ENCODE measurements at regions not wholly inside any gene's neighbourhood (a gene's known extent, or its start where the extent isn't known, plus 50 kb on each side); places are given as distances from the start of the nearest gene placed in this dataset.
"Not testable (repeated sequence)": the region's sequence is repeated elsewhere in the genome, so short reads cannot be mapped to it uniquely, and the experiment has no call there.

DNA sequence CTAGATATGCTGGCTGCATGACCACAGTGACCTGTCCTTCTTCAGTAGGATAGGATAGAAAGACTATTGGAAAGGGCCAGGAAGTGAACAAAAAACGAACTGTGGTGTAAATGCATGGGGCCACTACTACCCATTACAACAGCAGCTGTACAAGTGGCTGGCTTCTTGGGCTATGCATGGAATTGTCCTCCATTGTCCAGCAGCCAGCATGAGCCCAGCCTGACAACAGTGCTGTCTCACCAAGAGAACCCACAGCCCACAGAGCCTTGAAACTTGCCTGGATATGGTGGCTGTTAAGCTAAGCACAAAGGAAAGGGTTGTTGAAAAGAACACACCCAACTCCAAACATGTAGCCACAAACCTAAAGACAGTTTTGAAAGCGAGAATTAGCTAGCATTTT, 330.2 kb upstream of the F9 start:
- DNase-seq (ENCODE audit: low read depth), result no peak

DNA sequence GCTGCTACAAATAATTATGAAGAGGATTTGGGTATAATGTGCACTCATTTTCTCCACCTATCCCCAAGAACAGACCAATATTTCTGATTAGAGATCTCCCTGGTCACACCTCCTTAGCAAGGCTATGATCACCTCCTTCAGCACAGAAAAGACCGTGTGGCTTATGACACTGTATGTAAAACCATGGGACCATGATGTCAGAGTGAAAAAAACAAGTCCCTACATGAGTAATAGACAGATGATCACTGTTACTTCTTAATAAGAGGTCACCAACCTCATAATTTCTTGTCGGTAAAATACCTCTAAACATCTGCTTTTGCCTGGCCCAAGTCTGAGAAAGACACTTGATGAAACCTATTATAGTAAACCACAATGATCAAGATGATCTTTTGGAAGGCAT, 330.6 kb upstream of the F9 start:
- DNase-seq (ENCODE audit: low read depth), result no peak

DNA sequence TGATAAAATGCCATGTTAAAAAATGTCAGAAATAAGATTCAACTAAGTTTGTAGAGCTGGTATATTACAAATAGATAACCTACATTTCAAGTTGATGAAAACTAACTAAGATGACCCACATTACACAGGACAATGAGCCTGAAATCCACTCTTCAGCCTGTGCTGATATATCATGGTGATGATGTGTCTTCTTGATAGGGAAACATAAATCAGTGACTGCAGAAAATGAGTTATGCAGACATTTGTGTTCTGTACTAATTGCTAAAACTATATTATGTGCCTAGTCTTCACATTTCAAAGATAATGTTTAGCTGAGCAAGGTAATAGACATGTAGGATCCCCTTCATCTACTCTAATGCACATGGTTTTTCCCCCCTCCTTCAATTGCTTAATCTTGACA, 331.6 kb upstream of the F9 start:
- DNase-seq (ENCODE audit: low read depth), result no peak

DNA sequence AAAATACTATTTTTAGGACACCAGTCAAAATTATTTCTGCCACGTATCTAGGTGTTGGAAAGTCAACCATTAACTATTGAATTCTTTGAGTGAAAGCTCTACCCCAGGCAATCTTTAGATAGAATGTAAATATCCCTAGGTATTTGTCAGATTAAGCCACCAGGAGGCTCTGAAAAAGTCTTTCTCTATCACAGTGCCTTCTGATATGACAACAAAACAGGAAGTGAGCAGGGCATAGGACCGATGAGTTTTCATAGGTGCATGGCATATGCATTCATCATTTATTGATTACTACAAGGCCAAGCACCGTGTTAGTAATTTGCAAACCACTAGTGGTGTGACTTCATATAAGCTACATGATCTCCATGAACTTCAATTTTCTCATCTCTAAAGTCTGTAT, 333.6 kb upstream of the F9 start:
- no peak for DNase-seq (ENCODE audit: low read depth)

DNA sequence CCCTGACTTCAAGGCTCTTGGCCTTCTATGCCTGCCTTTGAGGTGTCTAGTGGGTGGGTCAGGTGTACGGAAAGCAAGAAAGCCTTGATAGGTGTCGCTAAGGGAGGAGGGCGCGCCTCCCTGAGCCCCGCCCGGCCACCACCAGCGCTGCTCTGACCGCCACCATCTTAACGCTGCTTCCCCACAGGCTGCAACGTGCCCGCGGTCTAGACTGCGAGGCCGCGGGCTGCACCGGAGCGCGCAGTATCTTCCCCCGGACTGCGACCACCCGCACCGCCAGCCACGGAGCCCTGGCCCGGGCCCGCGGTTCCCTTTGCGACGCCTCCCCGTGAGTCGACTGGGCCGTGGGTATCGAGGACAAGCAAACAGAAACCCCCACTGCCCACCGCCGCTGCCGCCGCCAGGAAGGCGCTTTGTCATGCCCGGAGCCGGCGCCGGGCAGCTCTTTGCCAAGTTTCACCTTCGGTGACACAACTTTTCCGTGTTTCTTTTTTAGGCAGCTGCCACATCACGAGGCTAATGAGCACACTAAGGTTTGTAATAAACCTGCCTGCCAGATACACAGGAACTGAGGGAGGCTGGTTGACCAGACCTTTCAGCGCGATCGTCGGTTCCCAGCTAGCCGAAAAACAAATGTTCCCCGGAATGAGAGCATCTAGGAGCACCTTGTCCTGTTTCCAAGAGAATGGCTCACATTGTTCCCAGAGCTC, 335.8 kb upstream of the F9 start:
- no peak for DNase-seq (ENCODE audit: low read depth)

DNA sequence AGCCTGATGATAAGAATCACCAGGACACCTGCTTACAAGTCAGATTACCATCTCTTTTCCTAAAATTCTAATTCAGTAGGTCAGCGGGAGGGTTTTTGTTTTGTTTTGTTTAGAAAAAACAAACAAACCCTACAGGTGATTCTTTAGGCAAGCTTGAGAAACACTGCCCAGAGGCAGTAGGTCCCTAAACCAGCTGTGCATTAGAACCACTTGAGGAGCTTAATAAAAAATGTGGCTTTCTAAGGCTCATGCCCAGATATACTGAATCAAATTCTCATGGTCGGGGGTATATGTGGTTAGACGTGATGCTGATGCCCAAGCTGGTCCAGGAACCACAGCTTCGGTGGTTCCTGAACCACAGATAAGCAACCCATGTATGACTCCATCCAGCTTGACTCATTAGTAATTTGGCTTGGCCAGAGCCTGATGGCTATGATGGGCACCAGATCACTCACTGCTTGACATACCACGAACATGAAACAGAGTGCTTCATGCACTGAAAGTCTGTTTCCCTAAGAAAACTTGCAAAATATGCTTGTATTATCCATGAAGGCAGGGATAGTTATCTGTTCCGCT, 338.1 kb upstream of the F9 start:
- DNase-seq (ENCODE audit: low read depth), result no peak

DNA sequence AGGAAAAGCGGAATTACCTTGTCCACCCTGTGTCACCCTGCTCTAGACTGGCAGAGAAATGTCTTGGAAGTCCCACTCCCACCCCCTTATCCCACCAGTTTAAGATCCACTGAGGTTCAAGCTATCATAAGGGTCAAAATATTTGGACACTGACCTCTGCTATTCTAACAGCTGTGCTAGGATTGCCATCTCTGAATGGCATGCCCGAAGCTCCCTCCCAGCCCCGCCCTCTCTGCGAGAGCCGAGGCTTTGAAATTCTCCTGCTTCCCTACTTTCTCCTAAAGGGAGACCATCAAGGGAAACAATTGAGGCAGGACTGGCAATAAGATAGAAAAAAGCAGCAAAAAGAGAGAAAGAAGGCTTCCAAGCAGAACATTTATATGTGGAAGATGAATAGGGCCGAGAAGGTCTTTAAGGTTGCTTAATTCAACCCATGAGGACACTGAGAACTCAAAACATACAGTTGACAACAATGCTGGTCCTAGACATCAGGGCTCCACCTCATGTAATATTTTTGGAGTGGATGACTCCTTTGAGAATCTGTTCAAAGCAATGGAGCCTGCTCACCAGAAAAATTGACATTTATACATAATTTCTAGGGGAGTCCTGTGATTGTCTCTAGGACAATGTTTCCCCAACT, 338.7 kb upstream of the F9 start:
- DNase-seq (ENCODE audit: low read depth), result no peak

DNA sequence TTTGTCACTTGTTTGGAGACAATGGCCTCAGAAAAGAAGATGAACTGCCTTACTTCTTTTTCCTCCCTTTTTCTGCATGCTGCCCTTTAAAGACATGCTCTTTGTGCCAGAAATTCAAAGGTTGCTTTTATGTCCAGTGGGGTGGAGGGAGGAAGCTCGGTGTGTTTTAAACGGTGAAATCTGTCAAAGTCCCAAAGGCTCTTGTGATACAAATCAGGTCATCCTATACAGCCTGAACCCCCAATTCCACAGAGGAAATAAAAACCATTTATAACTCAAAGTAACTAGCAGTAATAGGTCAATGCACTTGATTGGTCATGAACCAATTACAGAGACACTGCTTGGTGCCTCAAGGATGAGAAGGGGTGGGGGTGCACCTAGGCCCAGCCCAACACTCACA, 339.3 kb upstream of the F9 start:
- DNase-seq (ENCODE audit: low read depth), result no peak

DNA sequence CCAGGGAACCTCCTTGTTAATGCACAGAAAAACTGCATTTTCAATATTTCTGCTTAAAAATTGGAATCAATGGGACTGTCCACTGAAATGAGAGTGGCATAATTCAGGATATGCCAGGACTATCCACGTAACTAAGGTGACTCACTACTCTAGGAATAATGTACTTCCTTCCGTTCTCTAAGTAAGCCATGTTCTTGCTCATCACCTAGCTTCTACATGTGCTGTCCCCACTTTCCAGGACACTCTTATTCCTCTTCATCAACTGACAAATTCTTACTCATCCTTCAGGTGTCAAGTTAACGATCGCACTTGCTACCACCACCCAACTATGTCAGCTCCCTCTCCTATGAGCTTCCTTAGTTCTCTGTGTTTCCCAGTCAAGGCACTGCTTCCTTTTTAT, 342.8 kb upstream of the F9 start:
- DNase-seq (ENCODE audit: low read depth), result no peak

DNA sequence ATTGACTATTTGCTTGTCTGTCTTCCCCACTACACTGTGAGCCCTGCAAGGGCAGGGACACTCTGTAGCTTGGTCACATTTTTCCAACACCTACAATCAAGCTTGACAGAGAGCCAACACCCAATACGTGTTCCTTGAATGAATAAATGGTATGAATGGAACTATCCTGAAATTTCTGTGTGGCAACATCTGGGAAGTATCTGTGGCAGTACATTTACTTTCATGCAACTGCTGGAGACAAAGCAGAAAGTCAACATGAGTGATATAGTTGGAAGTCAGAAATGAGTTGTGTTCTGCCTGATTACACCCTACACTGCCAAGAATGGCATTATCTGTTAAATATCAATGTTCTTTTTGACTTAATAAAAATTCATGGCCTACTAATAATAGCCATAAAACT, 343.5 kb upstream of the F9 start:
- no peak for DNase-seq (ENCODE audit: low read depth)

DNA sequence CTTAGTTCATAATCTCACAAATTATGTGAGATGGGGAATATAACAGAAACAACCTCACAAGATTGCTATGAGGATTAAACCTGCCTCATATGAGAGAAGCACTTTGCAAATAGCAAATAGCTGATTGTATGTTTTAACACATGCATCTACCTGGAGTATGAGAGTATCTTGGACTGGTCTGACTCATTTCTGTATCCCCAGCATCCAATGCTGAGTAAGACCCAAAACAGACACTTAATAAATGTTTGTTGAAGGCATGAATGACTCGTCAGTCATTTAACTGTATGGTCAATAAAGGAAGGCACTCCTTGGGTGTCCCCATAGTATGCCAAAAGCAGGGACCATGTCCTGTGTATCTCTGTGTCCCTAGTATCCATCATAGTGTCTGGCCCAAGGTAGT, 350.9 kb upstream of the F9 start:
- no peak for DNase-seq (ENCODE audit: low read depth)

DNA sequence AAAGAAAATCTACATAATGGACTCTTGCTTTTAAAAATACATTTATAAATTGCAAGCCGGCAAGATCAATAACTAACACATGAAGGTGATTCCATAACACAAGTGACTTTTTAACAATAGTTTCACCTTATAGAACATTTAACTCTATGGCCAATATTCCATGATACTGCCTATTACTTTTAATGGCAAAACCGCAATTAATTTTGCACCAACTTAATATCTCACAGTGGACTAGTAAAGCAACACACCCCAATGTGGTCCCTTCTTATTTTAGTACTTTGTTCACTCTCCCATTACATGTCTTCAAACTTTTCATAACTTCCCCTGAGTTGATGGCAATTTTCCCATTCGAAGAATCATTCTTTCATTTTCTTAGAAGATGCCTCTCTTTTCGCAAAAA, 351.6 kb upstream of the F9 start:
- DNase-seq (ENCODE audit: low read depth), result no peak

DNA sequence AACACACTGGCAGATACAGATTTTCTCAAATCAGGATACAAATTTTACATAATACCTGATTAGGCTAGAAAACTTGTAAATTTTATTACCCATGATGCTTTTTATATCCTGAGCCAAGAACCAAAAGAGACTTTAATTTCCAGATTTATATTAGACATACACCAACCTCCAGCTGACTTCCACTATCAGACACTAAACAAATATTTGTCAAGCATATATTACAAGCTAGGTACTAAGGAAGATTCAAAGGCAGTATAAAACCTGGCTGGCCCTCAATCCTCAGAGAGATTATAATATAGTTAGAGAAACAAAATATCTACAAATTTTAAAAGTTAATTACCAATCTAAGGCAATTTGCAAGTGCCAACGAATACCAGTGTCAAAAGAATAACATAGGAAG, 357.8 kb upstream of the F9 start:
- DNase-seq (ENCODE audit: low read depth), result no peak

DNA sequence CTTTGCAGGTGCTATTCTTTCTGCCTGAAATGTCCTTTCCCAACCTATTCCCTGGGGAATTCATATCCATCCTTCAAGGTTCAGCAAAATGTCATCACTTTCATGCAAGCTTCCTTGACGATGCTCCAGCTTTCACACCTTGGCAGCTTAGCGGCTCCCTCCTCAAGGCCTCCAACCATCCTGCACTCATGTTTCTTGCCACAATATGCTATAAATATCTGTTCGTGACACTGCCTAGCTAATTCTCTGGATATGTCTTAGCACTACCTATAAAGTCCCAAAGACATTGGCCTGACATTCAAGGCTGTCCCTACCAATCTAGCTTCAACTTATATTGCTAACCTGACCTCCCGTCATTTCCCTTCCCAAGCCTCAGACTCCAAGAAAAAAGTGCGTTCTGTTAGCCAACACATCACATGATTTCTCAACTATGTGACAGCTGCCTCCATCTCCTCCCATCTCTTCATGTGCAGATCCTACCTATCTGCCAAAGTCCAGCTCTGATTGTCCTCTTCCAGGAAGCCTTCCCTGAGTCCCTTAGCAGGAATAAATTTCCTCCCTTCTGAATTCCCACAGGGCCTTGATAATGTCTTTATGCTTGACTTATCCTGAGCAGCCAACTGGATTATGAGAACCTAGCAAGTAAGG, 359.9 kb upstream of the F9 start:
- no peak for DNase-seq (ENCODE audit: low read depth)

DNA sequence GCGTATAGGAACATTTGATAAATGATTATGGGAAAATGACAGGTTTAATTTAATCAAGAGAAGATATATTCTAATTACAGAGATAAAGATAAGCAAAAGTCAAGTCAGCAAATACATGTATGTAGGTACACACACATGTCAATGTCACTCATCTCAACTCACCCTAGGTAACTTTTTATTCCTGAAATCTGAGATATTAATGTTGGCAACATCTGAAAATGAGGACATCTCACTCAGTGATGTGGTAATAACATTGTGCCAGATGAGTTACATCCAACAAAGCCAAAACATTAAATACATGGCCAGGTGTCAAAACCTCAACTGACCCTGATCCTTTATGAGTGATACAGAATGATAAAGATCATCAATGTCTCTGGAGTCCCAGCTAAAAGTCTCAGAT, 363.3 kb upstream of the F9 start:
- no peak for DNase-seq (ENCODE audit: low read depth)

DNA sequence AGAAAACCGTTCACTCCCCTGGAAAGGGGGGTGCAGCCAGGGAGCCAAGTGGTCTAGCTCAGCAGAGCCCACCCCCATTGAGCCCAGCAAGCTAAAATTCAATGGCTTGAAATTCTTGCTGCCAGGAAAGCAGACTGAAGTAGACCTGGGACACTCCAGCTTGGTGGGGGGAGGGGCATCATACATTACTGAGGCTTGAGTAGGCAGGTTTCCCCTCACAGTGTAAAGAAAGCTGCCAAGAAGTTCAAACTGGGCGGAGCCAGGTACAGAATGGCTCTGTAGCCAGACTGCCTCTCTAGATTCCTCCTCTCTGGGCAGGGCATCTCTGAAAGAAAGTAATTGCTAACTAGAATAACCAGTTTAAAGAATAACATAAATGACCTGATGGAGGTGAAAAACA, 372.3 kb upstream of the F9 start:
- DNase-seq (ENCODE audit: low read depth), result no peak

DNA sequence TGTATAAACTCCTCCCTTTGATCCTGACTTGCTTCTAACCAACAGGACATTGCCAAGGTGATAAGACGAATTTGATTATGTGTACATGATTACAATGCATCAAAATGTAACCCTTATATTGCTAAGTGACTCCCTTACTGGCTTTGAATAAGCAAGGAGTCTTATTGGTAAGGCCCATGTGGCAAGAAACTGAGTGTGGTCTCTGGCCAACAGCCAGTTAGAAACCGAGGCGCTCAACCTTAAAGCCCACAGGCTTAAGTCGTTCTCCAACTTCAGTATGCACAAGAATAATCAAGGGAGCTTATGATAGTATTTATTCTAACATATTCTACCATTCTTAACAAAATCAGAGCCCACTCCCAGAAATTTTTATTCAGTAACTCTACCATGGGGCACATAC, 374.2 kb upstream of the F9 start:
- no peak for DNase-seq (ENCODE audit: low read depth)

DNA sequence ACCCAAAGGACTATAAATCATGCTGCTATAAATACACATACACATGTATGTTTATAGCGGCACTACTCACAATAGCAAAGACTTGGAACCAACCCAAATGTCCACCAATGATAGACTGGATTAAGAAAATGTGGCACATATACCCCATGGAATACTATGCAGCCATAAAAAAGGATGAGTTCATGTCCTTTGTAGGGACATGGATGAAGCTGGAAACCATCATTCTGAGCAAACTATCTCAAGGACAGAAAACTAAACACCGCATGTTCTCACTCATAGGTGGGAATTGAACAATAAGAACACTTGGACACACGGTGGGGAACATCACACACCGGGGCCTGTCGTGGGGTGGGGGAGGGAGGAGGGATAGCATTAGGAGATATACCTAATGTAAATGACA, 383.9 kb upstream of the F9 start:
- not testable (repeated sequence) for DNase-seq (ENCODE audit: low read depth)

DNA sequence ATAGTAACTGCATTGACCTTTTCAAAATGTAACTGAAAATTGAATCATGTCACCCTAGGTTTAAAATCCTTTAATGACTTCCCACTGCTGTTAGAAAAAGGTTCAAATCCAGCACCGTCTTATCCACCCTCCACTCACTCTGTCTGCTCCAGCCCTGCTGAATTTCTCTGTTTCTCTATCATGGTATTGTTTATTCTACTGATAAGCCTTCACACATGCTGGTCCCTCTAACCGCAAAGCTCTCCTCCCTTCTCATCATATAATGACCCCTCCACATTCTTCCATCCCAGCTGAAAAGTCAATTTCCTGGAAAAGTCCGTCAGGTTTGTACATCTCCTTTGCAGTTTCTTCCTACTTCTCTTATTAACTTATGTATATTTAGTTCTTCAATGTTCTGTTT, 389.2 kb upstream of the F9 start:
- DNase-seq (ENCODE audit: low read depth), result no peak

DNA sequence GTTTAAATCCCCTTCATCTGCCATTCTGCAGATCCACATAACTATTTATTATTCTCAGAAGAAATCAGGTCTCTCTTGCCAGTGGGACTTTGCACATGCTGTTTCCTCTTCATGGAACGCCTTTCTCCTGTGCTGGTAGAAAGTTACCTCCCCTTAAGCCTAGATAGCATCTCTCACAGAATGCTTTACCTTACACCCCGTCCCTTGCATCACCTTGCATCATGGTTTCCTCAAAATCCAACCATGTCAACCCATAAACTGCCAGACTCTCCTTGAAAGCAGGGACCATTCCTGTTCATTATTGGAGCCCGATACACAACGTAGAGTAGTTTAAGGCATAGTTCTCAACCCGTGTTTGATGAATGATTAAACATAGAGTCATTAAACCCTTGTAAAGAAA, 396.2 kb upstream of the F9 start:
- DNase-seq (ENCODE audit: low read depth), result no peak

DNA sequence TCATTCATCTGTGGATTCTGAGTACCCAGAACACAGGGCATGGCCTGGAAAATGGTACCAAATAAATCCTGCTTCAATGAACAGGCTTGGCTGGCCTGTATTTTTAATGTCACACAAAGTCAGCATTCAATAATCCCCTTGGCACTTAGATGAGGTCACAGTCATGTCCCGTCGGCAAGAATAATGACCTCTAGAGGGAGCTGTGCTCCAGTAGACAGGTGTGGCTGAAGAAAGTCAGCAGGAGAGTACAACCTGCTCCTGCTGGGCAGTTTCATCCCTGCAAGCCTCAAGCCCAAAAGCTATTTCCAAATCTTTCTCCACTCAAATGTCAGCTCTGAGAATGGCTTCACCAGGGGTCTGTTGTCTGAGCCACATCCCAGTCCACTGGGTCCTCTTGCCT, 404.0 kb upstream of the F9 start:
- DNase-seq (ENCODE audit: low read depth), result no peak

DNA sequence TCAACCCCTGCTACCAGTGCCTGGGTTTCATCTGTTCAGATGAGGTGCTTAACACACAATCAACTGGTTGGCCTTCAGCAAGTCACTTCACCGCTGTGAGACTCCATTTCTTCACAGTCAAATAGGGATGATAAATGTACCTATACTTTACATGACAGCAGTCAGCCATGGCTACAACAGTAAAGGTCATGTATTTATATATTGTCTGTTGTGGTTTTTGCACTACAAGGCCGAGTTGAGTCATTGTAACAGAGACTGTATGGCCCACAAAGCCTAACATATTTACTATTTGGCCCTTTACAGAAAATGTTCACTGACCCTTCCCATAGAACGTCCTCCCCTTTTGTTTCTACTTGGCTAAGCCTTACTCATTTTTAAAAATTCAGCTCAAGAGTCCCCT, 404.6 kb upstream of the F9 start:
- no peak for DNase-seq (ENCODE audit: low read depth)

DNA sequence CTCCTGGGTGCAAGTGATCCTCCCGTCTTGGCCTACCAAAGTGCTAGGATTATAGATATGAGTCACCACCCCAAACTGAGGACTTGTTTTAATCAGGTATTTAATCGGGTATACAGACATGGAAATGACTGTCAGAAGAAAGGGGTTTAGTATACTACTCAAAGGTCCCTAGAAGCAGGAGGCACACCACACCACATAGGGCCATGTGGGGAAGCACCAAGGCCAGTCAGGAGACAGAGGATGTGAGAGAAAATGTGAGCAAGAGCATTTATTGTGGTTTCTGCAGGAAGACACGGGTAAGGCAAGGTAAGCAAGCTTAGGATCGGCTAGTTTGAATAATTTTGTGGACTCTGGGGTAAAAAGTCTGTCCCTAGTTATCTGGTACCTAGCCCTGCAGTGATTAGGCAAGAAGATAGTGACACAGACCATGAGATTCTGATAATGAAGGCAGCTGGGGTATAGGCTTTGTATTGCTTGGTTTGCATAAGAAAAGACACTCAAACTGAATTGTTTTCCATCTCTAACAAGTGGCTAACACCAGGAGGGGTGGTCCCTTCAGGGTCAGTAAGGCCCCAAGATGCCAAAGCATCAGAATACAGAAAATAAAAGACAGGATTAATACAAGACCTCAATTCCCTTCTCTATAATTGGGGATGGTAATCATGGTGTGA, 408.8 kb upstream of the F9 start:
- DNase-seq (ENCODE audit: low read depth), result no peak

All from fibroblast of gingiva (primary cell).